ENCODE measurements at regions not wholly inside any gene's neighbourhood (a gene's known extent, or its start where the extent isn't known, plus 50 kb on each side); places are given as distances from the start of the nearest gene placed in this dataset.

DNA sequence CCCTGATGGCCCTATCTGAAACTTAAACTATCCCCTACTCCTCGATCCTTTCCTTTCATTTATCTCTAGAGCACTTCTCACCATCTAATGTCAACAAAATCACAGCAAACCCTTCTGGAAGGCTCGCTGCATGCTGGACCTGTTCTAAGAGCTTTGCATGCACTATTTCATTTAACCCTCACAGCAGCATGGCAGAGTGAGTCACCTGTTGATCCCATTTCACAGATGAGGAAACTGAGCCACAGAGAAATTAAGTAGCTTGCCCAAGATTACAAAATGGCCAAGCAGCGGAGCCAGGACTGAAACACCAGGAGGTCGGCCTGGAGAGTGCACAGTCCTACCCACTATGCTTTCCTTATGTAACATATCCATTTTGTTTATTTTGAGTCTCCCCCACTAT is 93.1 kb downstream of the ZNF622 start:
- TF ChIP-seq, protein P1, sequence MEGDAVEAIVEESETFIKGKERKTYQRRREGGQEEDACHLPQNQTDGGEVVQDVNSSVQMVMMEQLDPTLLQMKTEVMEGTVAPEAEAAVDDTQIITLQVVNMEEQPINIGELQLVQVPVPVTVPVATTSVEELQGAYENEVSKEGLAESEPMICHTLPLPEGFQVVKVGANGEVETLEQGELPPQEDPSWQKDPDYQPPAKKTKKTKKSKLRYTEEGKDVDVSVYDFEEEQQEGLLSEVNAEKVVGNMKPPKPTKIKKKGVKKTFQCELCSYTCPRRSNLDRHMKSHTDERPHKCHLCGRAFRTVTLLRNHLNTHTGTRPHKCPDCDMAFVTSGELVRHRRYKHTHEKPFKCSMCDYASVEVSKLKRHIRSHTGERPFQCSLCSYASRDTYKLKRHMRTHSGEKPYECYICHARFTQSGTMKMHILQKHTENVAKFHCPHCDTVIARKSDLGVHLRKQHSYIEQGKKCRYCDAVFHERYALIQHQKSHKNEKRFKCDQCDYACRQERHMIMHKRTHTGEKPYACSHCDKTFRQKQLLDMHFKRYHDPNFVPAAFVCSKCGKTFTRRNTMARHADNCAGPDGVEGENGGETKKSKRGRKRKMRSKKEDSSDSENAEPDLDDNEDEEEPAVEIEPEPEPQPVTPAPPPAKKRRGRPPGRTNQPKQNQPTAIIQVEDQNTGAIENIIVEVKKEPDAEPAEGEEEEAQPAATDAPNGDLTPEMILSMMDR (conservative IDR thresholded peaks at IDR 0.05) = no peak
- TF ChIP-seq ZFX (IDR thresholded peaks at IDR 0.05) = no peak

Measured in C4-2B (cell line).